Endothelial cell of umbilical vein (primary cell): ENCODE measurements at regions not wholly inside any gene's neighbourhood (a gene's known extent, or its start where the extent isn't known, plus 50 kb on each side); places are given as distances from the start of the nearest gene placed in this dataset.
"Not testable (repeated sequence)": the region's sequence is repeated elsewhere in the genome, so short reads cannot be mapped to it uniquely, and the experiment has no call there.

Experiments
- BruUV-seq: library from RNA; stranded (reverse); fragments of 400-500 nt; replicated peaks from 2 replicates; lab custom pipeline; 2021; lab: Mats Ljungman, UMichigan
- CTCF ChIA-PET: fragments of 300-600, 350-600 bp; sonication (Branson Sonifier 250); formaldehyde crosslinking; loops from one replicate; lab custom pipeline; 2021; ENCODE audit warnings: antibody characterized with exemption, inconsistent platforms; lab: Charles Lee
- POLR2A ChIA-PET: fragments of 300-600, 350-600 bp; sonication (Branson Sonifier 250); formaldehyde crosslinking; loops from one replicate; lab custom pipeline; 2021; ENCODE audit warnings: antibody characterized with exemption, inconsistent platforms; lab: Charles Lee
- DNase-seq: peaks from one replicate; pipeline ENCODE4 v3.0.0-alpha.2; 2011; ENCODE audit warnings: low read depth, low spot score
- FAIRE-seq: peaks from 2 replicates; lab custom pipeline; 2011; peaks lifted over from hg19 to GRCh38; lab: Jason Lieb, UNC
- H2AFZ ChIP-seq: 2 replicates; pipeline ENCODE4 v1.6.0; 2012; ENCODE audit warnings: low read depth, low read length, control low read depth, inconsistent platforms
- H3K27ac ChIP-seq: 2 replicates; pipeline ENCODE4 v1.5.1; 2011; ENCODE audit warnings: low read depth, mild to moderate bottlenecking, control low read depth, low read length, moderate library complexity; ENCODE audit not compliant: insufficient read depth
- H3K27me3 ChIP-seq, 2 experiments: 2 replicates each; pipeline versions ENCODE4 v1.6.0 to v1.6.1; 2011; ENCODE audit warnings: low read length in 2 of 2, mixed read lengths in 1 of 2; ENCODE audit not compliant: control insufficient read depth in 2 of 2, insufficient read depth in 2 of 2
- H3K36me3 ChIP-seq, 2 experiments: 2 replicates in 1 of 2; 3 replicates in 1 of 2; pipeline ENCODE4 v1.5.1; 2011; ENCODE audit warnings: low read length in 2 of 2, mild to moderate bottlenecking in 1 of 2, moderate library complexity in 1 of 2; ENCODE audit not compliant: control insufficient read depth in 2 of 2, insufficient read depth in 2 of 2; ENCODE audit errors: extremely low read depth in 1 of 2
- H3K4me1 ChIP-seq: 3 replicates; pipeline ENCODE4 v1.5.1; 2011; ENCODE audit warnings: mild to moderate bottlenecking, low read length; ENCODE audit not compliant: control insufficient read depth, insufficient read depth; ENCODE audit errors: extremely low read depth
- H3K4me2 ChIP-seq: 2 replicates; pipeline ENCODE4 v1.6.1; 2011; ENCODE audit warnings: low read length, control low read depth, mixed read lengths; ENCODE audit not compliant: insufficient read depth
- H3K4me3 ChIP-seq, 3 experiments: fragments of 200-600 bp in 1 of 3; sonication (generic), shearing (Covaris generic) in 1 of 3; replicated peaks in 1 of 3; 2 replicates each; pipeline ENCODE4 v1.5.1; 2011 to 2016; ENCODE audit warnings: control low read depth in 3 of 3, low read length in 3 of 3, mild to moderate bottlenecking in 2 of 3, inconsistent platforms in 1 of 3, low read depth in 1 of 3, moderate library complexity in 1 of 3; ENCODE audit not compliant: insufficient read depth in 1 of 3
- H3K79me2 ChIP-seq: 2 replicates; pipeline ENCODE4 v1.6.0; 2012; ENCODE audit warnings: low read length, inconsistent platforms; ENCODE audit not compliant: control insufficient read depth, insufficient read depth
- H3K9ac ChIP-seq: replicated peaks from 2 replicates; pipeline ENCODE3; 2011; ENCODE audit warnings: low read length, control low read depth; ENCODE audit not compliant: insufficient read depth; ENCODE audit errors: extremely low read depth
- H3K9me1 ChIP-seq: replicated peaks from 3 replicates; pipeline ENCODE4 v1.6.0; 2011; ENCODE audit warnings: mild to moderate bottlenecking, low read length; ENCODE audit not compliant: control insufficient read depth, insufficient read depth; ENCODE audit errors: extremely low read depth
- H3K9me3 ChIP-seq: replicated peaks from 2 replicates; pipeline ENCODE4 v1.5.1; 2012; ENCODE audit warnings: low read length, inconsistent platforms; ENCODE audit not compliant: control insufficient read depth, insufficient read depth
- H4K20me1 ChIP-seq: replicated peaks from 2 replicates; pipeline ENCODE3; 2011; ENCODE audit warnings: mild to moderate bottlenecking, low read length; ENCODE audit not compliant: control insufficient read depth, insufficient read depth; ENCODE audit errors: extremely low read depth
- GATA2 ChIP-seq: IDR thresholded peaks from 2 replicates; pipeline ENCODE4 v1.7.0; 2011; ENCODE audit warnings: low read depth, mild to moderate bottlenecking, moderate library complexity, mixed read lengths, low read length; ENCODE audit not compliant: insufficient read length, insufficient read depth
- MAX ChIP-seq: IDR thresholded peaks from 2 replicates; pipeline ENCODE4 v1.6.1; 2011; ENCODE audit not compliant: insufficient read depth, insufficient read length
- MYC ChIP-seq: IDR thresholded peaks from one replicate; pipeline ENCODE4 v1.6.1; 2011; ENCODE audit warnings: mild to moderate bottlenecking, low read depth, low read length
- POLR2A ChIP-seq: IDR thresholded peaks from 2 replicates; pipeline ENCODE4 v1.6.1; 2012; ENCODE audit warnings: low read depth, mild to moderate bottlenecking, control low read depth, low read length
- POLR2AphosphoS5 ChIP-seq: IDR thresholded peaks from 2 replicates; pipeline ENCODE4 v1.6.1; 2012; ENCODE audit warnings: low read depth, mild to moderate bottlenecking, control low read depth, low read length, moderate library complexity; ENCODE audit not compliant: insufficient read depth
- dilution Hi-C: fragments of 300-500 bp; cut with MboI; formaldehyde crosslinking; loops from one replicate; pipeline ENCODE4 v1.15.0; 2019; ENCODE audit warnings: low sequenced_read_pairs; ENCODE audit not compliant: extremely low pct_ligation_motif_present
- intact Hi-C: fragments of 100-400 bp; cut with micrococcal nuclease; formaldehyde crosslinking; loops from one replicate; pipeline ENCODE4 v1.10.0; 2022
- TF ChIP-seq, protein P1 (sequence below), 2 donors: IDR thresholded peaks; 1 replicate in 1 of 2; 2 replicates in 1 of 2; pipeline ENCODE4 v1.5.1; 2011; ENCODE audit warnings: low read length in 2 of 2, mild to moderate bottlenecking in 2 of 2, moderate library complexity in 2 of 2, control low read depth in 1 of 2, inconsistent platforms in 1 of 2, low read depth in 1 of 2; ENCODE audit not compliant: insufficient read depth in 1 of 2; ENCODE audit errors: extremely low read depth in 1 of 2

GRCh38 chr14:65991104-65991503 lies 495.1 kb upstream of the CCDC196 start:
- H3K4me2 ChIP-seq = no peak overlapping the region
- no peaks in the 10 kb centered on the region for H4K20me1 ChIP-seq
- no peaks in the 10 kb centered on the region for H3K79me2 ChIP-seq
- H3K27ac ChIP-seq = no peak overlapping the region
- dilution Hi-C loops (no loop called here), intact Hi-C loops (no loop called here)
- no peak overlapping the region for H3K9ac ChIP-seq
- POLR2A ChIA-PET = no interaction called here
- CTCF ChIA-PET = interaction anchor here (0.5 to 1.4 kb wide), 2 partner anchors 31 to 943 kb away, joined by 3 to 4 read pairs; no protein-coding TSS in a partner anchor
- TF ChIP-seq MYC (no peak), POLR2A (no peak), POLR2AphosphoS5 (no peak), GATA2 (no peak), MAX (no peak)
- TF ChIP-seq, protein P1, sequence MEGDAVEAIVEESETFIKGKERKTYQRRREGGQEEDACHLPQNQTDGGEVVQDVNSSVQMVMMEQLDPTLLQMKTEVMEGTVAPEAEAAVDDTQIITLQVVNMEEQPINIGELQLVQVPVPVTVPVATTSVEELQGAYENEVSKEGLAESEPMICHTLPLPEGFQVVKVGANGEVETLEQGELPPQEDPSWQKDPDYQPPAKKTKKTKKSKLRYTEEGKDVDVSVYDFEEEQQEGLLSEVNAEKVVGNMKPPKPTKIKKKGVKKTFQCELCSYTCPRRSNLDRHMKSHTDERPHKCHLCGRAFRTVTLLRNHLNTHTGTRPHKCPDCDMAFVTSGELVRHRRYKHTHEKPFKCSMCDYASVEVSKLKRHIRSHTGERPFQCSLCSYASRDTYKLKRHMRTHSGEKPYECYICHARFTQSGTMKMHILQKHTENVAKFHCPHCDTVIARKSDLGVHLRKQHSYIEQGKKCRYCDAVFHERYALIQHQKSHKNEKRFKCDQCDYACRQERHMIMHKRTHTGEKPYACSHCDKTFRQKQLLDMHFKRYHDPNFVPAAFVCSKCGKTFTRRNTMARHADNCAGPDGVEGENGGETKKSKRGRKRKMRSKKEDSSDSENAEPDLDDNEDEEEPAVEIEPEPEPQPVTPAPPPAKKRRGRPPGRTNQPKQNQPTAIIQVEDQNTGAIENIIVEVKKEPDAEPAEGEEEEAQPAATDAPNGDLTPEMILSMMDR (IDR thresholded peaks at IDR 0.05; ENCODE audit: extremely low read depth in 1 of 2, insufficient read depth in 1 of 2, low read depth in 1 of 2, low read length in 2 of 2) = no peak
- no peaks in the 10 kb centered on the region for H3K9me3 ChIP-seq
- no peak for DNase-seq
- H3K4me1 ChIP-seq = no peaks in the 10 kb centered on the region
- no peaks in the 10 kb centered on the region for H3K36me3 ChIP-seq
- no peak overlapping the region for H3K4me3 ChIP-seq
- no peaks in the 10 kb centered on the region for H3K27me3 ChIP-seq
- no TSS peak for BruUV-seq
- no peak for FAIRE-seq
- no peaks in the 10 kb centered on the region for H3K9me1 ChIP-seq
- no peak overlapping the region for H2AFZ ChIP-seq

DNA sequence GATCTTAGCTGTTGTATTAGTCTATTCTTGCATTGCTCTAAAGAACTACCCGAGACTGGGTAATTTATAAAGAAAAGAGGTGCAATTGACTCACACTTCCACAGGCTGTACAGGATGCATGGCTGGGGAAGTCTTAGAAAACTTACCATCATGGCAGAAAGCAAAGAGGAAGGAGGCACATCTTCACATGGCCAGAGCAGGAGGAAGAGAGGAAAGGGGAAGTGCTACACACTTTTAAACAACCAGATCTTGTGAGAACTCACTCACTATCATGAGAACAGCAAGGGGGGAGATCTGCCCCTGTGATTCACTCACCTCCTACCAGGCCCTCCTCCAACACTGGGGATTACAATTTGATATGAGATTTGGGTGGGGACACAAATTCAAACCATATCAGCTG lies 494.2 kb upstream of the CCDC196 start:
- H3K4me1 ChIP-seq, FAIRE-seq, POLR2A ChIA-PET, H3K79me2 ChIP-seq, H3K27ac ChIP-seq, BruUV-seq, H3K4me2 ChIP-seq, H3K36me3 ChIP-seq, DNase-seq, H4K20me1 ChIP-seq, H3K4me3 ChIP-seq, intact Hi-C loops, H3K27me3 ChIP-seq, dilution Hi-C loops, H3K9me3 ChIP-seq, H3K9ac ChIP-seq, H3K9me1 ChIP-seq, H2AFZ ChIP-seq: not testable (repeated sequence)
- CTCF ChIA-PET = interaction anchor here (0.5 kb wide), 1 partner anchor 942 kb away, joined by 3 read pairs; no protein-coding TSS in a partner anchor
